NCI-H446 treated with DMSO at 0.1 percent for 48 hours (cell line): ENCODE measurements at regions not wholly inside any gene's neighbourhood (a gene's known extent, or its start where the extent isn't known, plus 50 kb on each side); places are given as distances from the start of the nearest gene placed in this dataset.
A peak's percentile ranks its signal among the peaks of the same experiment; 100 is the strongest.

Source experiments
- DNase-seq: peaks from one replicate; lab custom pipeline; 2025; lab: John Stamatoyannopoulos, UW

- no peak for DNase-seq
These were observed 741.0 kb downstream of the UQCRFS1 start for GRCh38 chr19:28471731-28472510.

- DNase-seq, result no peak
These were observed 743.4 kb downstream of the UQCRFS1 start for GRCh38 chr19:28469544-28469943.

- no peak for DNase-seq
These were observed 744.1 kb downstream of the UQCRFS1 start for GRCh38 chr19:28468701-28469459.

GRCh38 chr19:28466107-28467045 lies 746.6 kb downstream of the UQCRFS1 start:
- peak; percentile 4 for DNase-seq

GRCh38 chr19:28465371-28466086 lies 747.4 kb downstream of the UQCRFS1 start:
- DNase-seq, result no peak

- DNase-seq, result no peak
These were observed 749.4 kb downstream of the UQCRFS1 start for GRCh38 chr19:28463493-28464053.

GRCh38 chr19:28457620-28458019 lies 755.3 kb downstream of the UQCRFS1 start:
- DNase-seq, result no peak

GRCh38 chr19:28456708-28457320 lies 756.1 kb downstream of the UQCRFS1 start:
- no peak for DNase-seq

GRCh38 chr19:28456252-28456651 lies 756.7 kb downstream of the UQCRFS1 start:
- DNase-seq, result no peak

GRCh38 chr19:28454083-28454482 lies 758.9 kb downstream of the UQCRFS1 start:
- no peak for DNase-seq

- DNase-seq, result no peak
These were observed 759.5 kb downstream of the UQCRFS1 start for GRCh38 chr19:28453420-28453819.

- DNase-seq, result no peak
These were observed 763.1 kb downstream of the UQCRFS1 start for GRCh38 chr19:28449803-28450202.

GRCh38 chr19:28446511-28446910 lies 766.4 kb downstream of the UQCRFS1 start:
- no peak for DNase-seq

GRCh38 chr19:28445826-28446225 lies 767.1 kb downstream of the UQCRFS1 start:
- DNase-seq, result no peak

- no peak for DNase-seq
These were observed 768.6 kb downstream of the UQCRFS1 start for GRCh38 chr19:28444362-28444761.

GRCh38 chr19:28443361-28443760 lies 769.6 kb downstream of the UQCRFS1 start:
- DNase-seq, result no peak

GRCh38 chr19:28437390-28438346 lies 775.3 kb downstream of the UQCRFS1 start:
- DNase-seq, result no peak

GRCh38 chr19:28436320-28436719 lies 776.6 kb downstream of the UQCRFS1 start:
- no peak for DNase-seq

GRCh38 chr19:28435551-28436271 lies 777.2 kb downstream of the UQCRFS1 start:
- DNase-seq, result no peak
